ENCODE measurements at regions not wholly inside any gene's neighbourhood (a gene's known extent, or its start where the extent isn't known, plus 50 kb on each side); places are given as distances from the start of the nearest gene placed in this dataset.

- no peak for TF ChIP-seq CTCF (IDR thresholded peaks at IDR 0.05)
- TF ChIP-seq POLR2A (IDR thresholded peaks at IDR 0.05), result no peak
Measured at GRCh38 chr1:214141486-214141885, 139.5 kb upstream of the SMYD2 start.
